GM18505 (cell line): ENCODE measurements at regions not wholly inside any gene's neighbourhood (a gene's known extent, or its start where the extent isn't known, plus 50 kb on each side); places are given as distances from the start of the nearest gene placed in this dataset.
"Not testable (repeated sequence)": the region's sequence is repeated elsewhere in the genome, so short reads cannot be mapped to it uniquely, and the experiment has no call there.

Experiments
- ATAC-seq: cut with Tn5 transposase; IDR thresholded peaks from one replicate; pipeline ENCODE4 v1.9.1; 2021; ENCODE audit not compliant: unreplicated experiment
- POLR2A ChIP-seq: IDR thresholded peaks from 4 replicates; pipeline ENCODE4 v1.6.1; 2011; ENCODE audit warnings: borderline replicate concordance; ENCODE audit not compliant: insufficient read depth, insufficient read length; ENCODE audit errors: extremely low read depth

GRCh38 chr11:37484298-37484697, 886.3 kb upstream of the RAG2 start:
- no peak for ATAC-seq
- no peak for TF ChIP-seq POLR2A

- TF ChIP-seq POLR2A: no peak
- ATAC-seq: no peak
Measured at GRCh38 chr11:37483761-37484160, 885.7 kb upstream of the RAG2 start.

GRCh38 chr11:37474889-37475288, 876.9 kb upstream of the RAG2 start:
- no peak for TF ChIP-seq POLR2A
- no peak for ATAC-seq

GRCh38 chr11:37468344-37468743, 870.3 kb upstream of the RAG2 start:
- ATAC-seq: no peak
- no peak for TF ChIP-seq POLR2A

GRCh38 chr11:37465221-37465620, 867.2 kb upstream of the RAG2 start:
- no peak for TF ChIP-seq POLR2A
- ATAC-seq: no peak

GRCh38 chr11:37459456-37459855, 861.4 kb upstream of the RAG2 start:
- TF ChIP-seq POLR2A: no peak
- no peak for ATAC-seq

GRCh38 chr11:37456746-37457145, 858.7 kb upstream of the RAG2 start:
- TF ChIP-seq POLR2A: no peak
- ATAC-seq: no peak

GRCh38 chr11:37451903-37452302, 853.9 kb upstream of the RAG2 start:
- no peak for ATAC-seq
- TF ChIP-seq POLR2A: no peak

- ATAC-seq: peak; percentile 82
Measured at GRCh38 chr11:37450613-37451012, 852.6 kb upstream of the RAG2 start.

GRCh38 chr11:37449146-37449545, 851.1 kb upstream of the RAG2 start:
- no peak for ATAC-seq
- no peak for TF ChIP-seq POLR2A

More at GRCh38 chr11:37450613-37451012, 852.6 kb upstream of the RAG2 start:
- TF ChIP-seq POLR2A: no peak

GRCh38 chr11:37442576-37442975, 844.5 kb upstream of the RAG2 start:
- no peak for ATAC-seq

GRCh38 chr11:37431633-37432230, 833.7 kb upstream of the RAG2 start:
- ATAC-seq: not testable (repeated sequence)

More at GRCh38 chr11:37442576-37442975, 844.5 kb upstream of the RAG2 start:
- TF ChIP-seq POLR2A: no peak

GRCh38 chr11:37430966-37431632, 833.1 kb upstream of the RAG2 start:
- not testable (repeated sequence) for ATAC-seq

- no peak for ATAC-seq
Measured at GRCh38 chr11:37422511-37422910, 824.5 kb upstream of the RAG2 start.

GRCh38 chr11:37411289-37411688, 813.3 kb upstream of the RAG2 start:
- no peak for TF ChIP-seq POLR2A
- no peak for ATAC-seq

More at GRCh38 chr11:37422511-37422910, 824.5 kb upstream of the RAG2 start:
- TF ChIP-seq POLR2A: no peak

- ATAC-seq: no peak
- no peak for TF ChIP-seq POLR2A
Measured at GRCh38 chr11:37409124-37409523, 811.1 kb upstream of the RAG2 start.
